HCT116 (cell line): ENCODE measurements at regions not wholly inside any gene's neighbourhood (a gene's known extent, or its start where the extent isn't known, plus 50 kb on each side); places are given as distances from the start of the nearest gene placed in this dataset.

ENCODE experiments used
- ATAC-seq: fragments of 200-7000 bp; cut with Tn5 transposase; 2 replicates; pipeline ENCODE4 v1.9.1; 2020; ENCODE audit warnings: mild to moderate bottlenecking, moderate library complexity
- BruUV-seq: library from RNA; stranded (reverse); fragments of 400-500 nt; replicated peaks from 2 replicates; lab custom pipeline; 2021; lab: Mats Ljungman, UMichigan
- CTCF ChIA-PET: fragments of 300-600 bp; sonication (Branson Sonifier 250); formaldehyde crosslinking; loops from one replicate; lab custom pipeline; 2021; ENCODE audit warnings: antibody characterized with exemption; lab: Charles Lee
- POLR2A ChIA-PET: fragments of 300-600, 350-600 bp; sonication (Branson Sonifier 250); formaldehyde crosslinking; loops from one replicate; lab custom pipeline; 2021; ENCODE audit warnings: antibody characterized with exemption; lab: Charles Lee
- RAD21 ChIA-PET, 2 experiments: fragments of 300-600 bp; sonication (Branson Sonifier 250); formaldehyde crosslinking; loops; one replicate each; lab custom pipeline; 2023; ENCODE audit warnings: low total read pairs in 2 of 2; ENCODE audit not compliant: uncharacterized antibody in 2 of 2, unreplicated experiment in 2 of 2, low non-redundant PET in 1 of 2; lab: Charles Lee
- DNase-seq: peaks from one replicate; pipeline ENCODE4 v3.0.0-alpha.2; 2010; ENCODE audit warnings: low read depth, low spot score
- H2AFZ ChIP-seq: fragments of 200-600 bp; shearing (Covaris generic), sonication (generic); 2 replicates; pipeline ENCODE4 v1.6.1; 2017; ENCODE audit warnings: low read depth, mixed run types, mixed read lengths, antibody characterized with exemption, low read length; ENCODE audit not compliant: poor library complexity, severe bottlenecking
- H3K27ac ChIP-seq: 2 replicates; pipeline ENCODE4 v1.5.1; 2012; ENCODE audit warnings: low read depth, low read length
- H3K27me3 ChIP-seq: fragments of 200-600 bp; sonication (generic); 2 replicates; pipeline ENCODE4 v1.6.1; 2016; ENCODE audit warnings: mixed run types, low read length, mixed read lengths; ENCODE audit not compliant: insufficient read depth
- H3K36me3 ChIP-seq, 2 experiments: fragments of 200-500 bp in 1 of 2; fragments of 200-600 bp in 1 of 2; sonication (Bioruptor generic) in 1 of 2; sonication (generic) in 1 of 2; 2 replicates each; pipeline versions ENCODE4 v1.5.1 to v1.6.1; 2014 to 2016; ENCODE audit warnings: low read length in 2 of 2, inconsistent platforms in 1 of 2, mixed read lengths in 1 of 2, mixed run types in 1 of 2; ENCODE audit not compliant: insufficient read depth in 2 of 2, control insufficient read depth in 1 of 2
- H3K4me1 ChIP-seq, 2 experiments: fragments of 200-600 bp in 1 of 2; sonication (generic) in 1 of 2; 2 replicates each; pipeline versions ENCODE4 v1.5.1 to v1.6.1; 2012 to 2017; ENCODE audit warnings: low read length in 2 of 2, inconsistent platforms in 1 of 2, mild to moderate bottlenecking in 1 of 2, mixed read lengths in 1 of 2, mixed run types in 1 of 2, moderate library complexity in 1 of 2; ENCODE audit not compliant: insufficient read depth in 2 of 2, control insufficient read depth in 1 of 2
- H3K4me2 ChIP-seq: fragments of 200-600 bp; sonication (generic); 2 replicates; pipeline ENCODE4 v1.6.1; 2017; ENCODE audit warnings: mixed run types, low read length, mixed read lengths
- H3K4me3 ChIP-seq, 2 experiments: fragments of 200-600 bp in 1 of 2; sonication (generic) in 1 of 2; replicated peaks in 1 of 2; 2 replicates each; pipeline ENCODE4 v1.5.1; 2011 to 2016; ENCODE audit warnings: low read length in 2 of 2, control low read depth in 1 of 2, low read depth in 1 of 2, mild to moderate bottlenecking in 1 of 2, mixed read lengths in 1 of 2, mixed run types in 1 of 2
- H3K79me2 ChIP-seq: fragments of 200-600 bp; sonication (generic); 2 replicates; pipeline ENCODE4 v1.6.1; 2017; ENCODE audit warnings: mild to moderate bottlenecking, mixed run types, low read length, moderate library complexity, mixed read lengths; ENCODE audit not compliant: insufficient read depth
- H3K9ac ChIP-seq: fragments of 200-600 bp; sonication (generic); 2 replicates; pipeline ENCODE4 v1.6.1; 2016; ENCODE audit warnings: low read length, mixed read lengths
- H3K9me2 ChIP-seq: fragments of 200-600 bp; sonication (generic), shearing (Covaris generic); 2 replicates; pipeline ENCODE4 v1.6.1; 2017; ENCODE audit warnings: mixed run types, mild to moderate bottlenecking, moderate library complexity; ENCODE audit not compliant: insufficient read depth
- H3K9me3 ChIP-seq, 2 experiments: fragments of 200-500 bp in 1 of 2; fragments of 200-600 bp in 1 of 2; sonication (Bioruptor generic) in 1 of 2; sonication (generic) in 1 of 2; 2 replicates each; pipeline ENCODE4 v1.6.1; 2014 to 2017; ENCODE audit warnings: low read length in 2 of 2, mixed read lengths in 2 of 2, inconsistent platforms in 1 of 2, low read depth in 1 of 2, mild to moderate bottlenecking in 1 of 2, mixed run types in 1 of 2, moderate library complexity in 1 of 2; ENCODE audit not compliant: control insufficient read depth in 1 of 2, insufficient read depth in 1 of 2
- H4K20me1 ChIP-seq: fragments of 200-600 bp; sonication (generic), shearing (Covaris generic); 2 replicates; pipeline ENCODE4 v1.6.1; 2017; ENCODE audit warnings: mixed run types, mild to moderate bottlenecking, moderate library complexity; ENCODE audit not compliant: insufficient read depth
- CEBPB ChIP-seq: IDR thresholded peaks from 2 replicates; pipeline ENCODE4 v1.6.1; 2012; ENCODE audit warnings: low read depth
- EGR1 ChIP-seq: IDR thresholded peaks from 2 replicates; pipeline ENCODE4 v1.6.1; 2012; ENCODE audit warnings: low read depth
- ELF1 ChIP-seq: IDR thresholded peaks from 2 replicates; pipeline ENCODE4 v1.6.1; 2012; ENCODE audit warnings: low read depth, borderline replicate concordance
- EZH2phosphoT487 ChIP-seq: fragments of 200-600 bp; IDR thresholded peaks from 2 replicates; pipeline ENCODE4 v1.6.1; 2018; ENCODE audit warnings: antibody characterized with exemption, borderline replicate concordance
- FOSL1 ChIP-seq: IDR thresholded peaks from 2 replicates; pipeline ENCODE4 v1.6.1; 2012; ENCODE audit warnings: low read depth
- POLR2A ChIP-seq: IDR thresholded peaks from 2 replicates; pipeline ENCODE4 v1.7.0; 2011; ENCODE audit warnings: borderline replicate concordance; ENCODE audit not compliant: insufficient read depth, insufficient read length; ENCODE audit errors: extremely low read depth
- POLR2AphosphoS5 ChIP-seq: IDR thresholded peaks from 2 replicates; pipeline ENCODE4 v1.6.1; 2011; ENCODE audit warnings: mild to moderate bottlenecking, low read depth, low read length, moderate library complexity
- SIN3A ChIP-seq: IDR thresholded peaks from 2 replicates; pipeline ENCODE4 v1.6.1; 2012; ENCODE audit warnings: low read depth
- SRF ChIP-seq: IDR thresholded peaks from 2 replicates; pipeline ENCODE4 v1.6.1; 2012; ENCODE audit warnings: low read depth
- TCF7L2 ChIP-seq: IDR thresholded peaks from 2 replicates; pipeline ENCODE4 v1.7.0; 2011; ENCODE audit warnings: borderline replicate concordance, inconsistent platforms; ENCODE audit not compliant: insufficient read depth, insufficient read length; ENCODE audit errors: extremely low read depth
- YY1 ChIP-seq: IDR thresholded peaks from 2 replicates; pipeline ENCODE4 v1.6.1; 2011; ENCODE audit warnings: low read length, low read depth, moderate library complexity, mild to moderate bottlenecking; ENCODE audit not compliant: insufficient replicate concordance; ENCODE audit errors: extremely low read depth
- ZBTB33 ChIP-seq: IDR thresholded peaks from 2 replicates; pipeline ENCODE4 v1.6.1; 2011; ENCODE audit warnings: mild to moderate bottlenecking, low read length, moderate library complexity; ENCODE audit not compliant: insufficient replicate concordance; ENCODE audit errors: extremely low read depth
- ZFX ChIP-seq: fragments of 450-650 bp; IDR thresholded peaks from 2 replicates; pipeline ENCODE4 v1.6.1; 2017
- intact Hi-C: fragments of 100-400 bp; cut with micrococcal nuclease; formaldehyde crosslinking; loops from 2 replicates; pipeline ENCODE4 v1.10.0; 2022
- TF ChIP-seq, protein P1 (sequence below), 3 experiments: fragments of 200-600 bp in 1 of 3; sonication (generic) in 1 of 3; IDR thresholded peaks in 2 of 3; conservative IDR thresholded peaks in 1 of 3; 2 replicates each; pipeline ENCODE4 v1.5.1; 2012 to 2017; ENCODE audit warnings: low read depth in 2 of 3, low read length in 2 of 3, antibody characterized with exemption in 1 of 3, borderline replicate concordance in 1 of 3, control low read depth in 1 of 3, mild to moderate bottlenecking in 1 of 3, mixed read lengths in 1 of 3, mixed run types in 1 of 3, moderate library complexity in 1 of 3; ENCODE audit not compliant: insufficient read depth in 1 of 3
- TF ChIP-seq, protein P2 (sequence below): IDR thresholded peaks from 2 replicates; pipeline ENCODE4 v1.6.1; 2012
- TF ChIP-seq, protein P3 (sequence below): IDR thresholded peaks from 2 replicates; pipeline ENCODE4 v1.6.1; 2012

GRCh38 chr2:16130541-16130880 is 190.2 kb downstream of the MYCN start:
- H3K36me3 ChIP-seq, result no peaks in the 10 kb centered on the region
- no peaks in the 10 kb centered on the region for H3K9me3 ChIP-seq
- no peak overlapping the region for H3K27ac ChIP-seq
- no peak for ATAC-seq
- no TSS peak for BruUV-seq
- POLR2A ChIA-PET, result no interaction called here
- H3K4me3 ChIP-seq, result no peak overlapping the region
- no peaks in the 10 kb centered on the region for H4K20me1 ChIP-seq
- no peak for TF ChIP-seq ZBTB33
- TF ChIP-seq EZH2phosphoT487, result no peak
- TF ChIP-seq SIN3A, result no peak
- TF ChIP-seq TCF7L2, result no peak
- no peak for TF ChIP-seq POLR2AphosphoS5
- TF ChIP-seq EGR1, result no peak
- TF ChIP-seq, protein P1, sequence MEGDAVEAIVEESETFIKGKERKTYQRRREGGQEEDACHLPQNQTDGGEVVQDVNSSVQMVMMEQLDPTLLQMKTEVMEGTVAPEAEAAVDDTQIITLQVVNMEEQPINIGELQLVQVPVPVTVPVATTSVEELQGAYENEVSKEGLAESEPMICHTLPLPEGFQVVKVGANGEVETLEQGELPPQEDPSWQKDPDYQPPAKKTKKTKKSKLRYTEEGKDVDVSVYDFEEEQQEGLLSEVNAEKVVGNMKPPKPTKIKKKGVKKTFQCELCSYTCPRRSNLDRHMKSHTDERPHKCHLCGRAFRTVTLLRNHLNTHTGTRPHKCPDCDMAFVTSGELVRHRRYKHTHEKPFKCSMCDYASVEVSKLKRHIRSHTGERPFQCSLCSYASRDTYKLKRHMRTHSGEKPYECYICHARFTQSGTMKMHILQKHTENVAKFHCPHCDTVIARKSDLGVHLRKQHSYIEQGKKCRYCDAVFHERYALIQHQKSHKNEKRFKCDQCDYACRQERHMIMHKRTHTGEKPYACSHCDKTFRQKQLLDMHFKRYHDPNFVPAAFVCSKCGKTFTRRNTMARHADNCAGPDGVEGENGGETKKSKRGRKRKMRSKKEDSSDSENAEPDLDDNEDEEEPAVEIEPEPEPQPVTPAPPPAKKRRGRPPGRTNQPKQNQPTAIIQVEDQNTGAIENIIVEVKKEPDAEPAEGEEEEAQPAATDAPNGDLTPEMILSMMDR (IDR thresholded peaks at IDR 0.05 in 2 of 3, conservative IDR thresholded peaks at IDR 0.05 in 1 of 3; ENCODE audit: borderline replicate concordance in 1 of 3, insufficient read depth in 1 of 3, low read depth in 2 of 3, low read length in 2 of 3), result no peak
- no peak for TF ChIP-seq ELF1
- TF ChIP-seq YY1, result no peak
- TF ChIP-seq POLR2A, result no peak
- no peak for TF ChIP-seq ZFX
- TF ChIP-seq FOSL1, result no peak
- TF ChIP-seq, protein P2, sequence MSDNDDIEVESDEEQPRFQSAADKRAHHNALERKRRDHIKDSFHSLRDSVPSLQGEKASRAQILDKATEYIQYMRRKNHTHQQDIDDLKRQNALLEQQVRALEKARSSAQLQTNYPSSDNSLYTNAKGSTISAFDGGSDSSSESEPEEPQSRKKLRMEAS, result no peak
- no peak for TF ChIP-seq CEBPB
- TF ChIP-seq, protein P3, sequence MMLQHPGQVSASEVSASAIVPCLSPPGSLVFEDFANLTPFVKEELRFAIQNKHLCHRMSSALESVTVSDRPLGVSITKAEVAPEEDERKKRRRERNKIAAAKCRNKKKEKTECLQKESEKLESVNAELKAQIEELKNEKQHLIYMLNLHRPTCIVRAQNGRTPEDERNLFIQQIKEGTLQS, result no peak
- TF ChIP-seq SRF, result no peak
- TF ChIP-seq, all 23 proteins: peak for 0
- RAD21 ChIA-PET, result no interaction called here
- Histone ChIP-seq H3K9me2 (no peaks in the 10 kb centered on the region), H3K4me2 (no peak overlapping the region), H3K4me1 (no peaks in the 10 kb centered on the region), H2AFZ (no peak overlapping the region), H3K27me3 (no peaks in the 10 kb centered on the region), H3K9ac (no peak overlapping the region), H3K79me2 (no peaks in the 10 kb centered on the region)
- CTCF ChIA-PET, result no interaction called here
- intact Hi-C loops, result no loop called here
- DNase-seq, result no peak
